GM18951 (cell line): ENCODE measurements at regions not wholly inside any gene's neighbourhood (a gene's known extent, or its start where the extent isn't known, plus 50 kb on each side); places are given as distances from the start of the nearest gene placed in this dataset.
"Not testable (repeated sequence)": the region's sequence is repeated elsewhere in the genome, so short reads cannot be mapped to it uniquely, and the experiment has no call there.

Experiments used
- POLR2A ChIP-seq: IDR thresholded peaks from 4 replicates; pipeline ENCODE4 v1.6.1; 2011; ENCODE audit warnings: mild to moderate bottlenecking; ENCODE audit not compliant: insufficient read length, insufficient read depth; ENCODE audit errors: extremely low read depth
- in situ Hi-C: fragments of 300-500 bp; cut with MboI; formaldehyde crosslinking; loops from one replicate; pipeline ENCODE4 v1.12.0; 2022; ENCODE audit warnings: low sequenced_read_pairs, mixed read lengths, inconsistent platforms; ENCODE audit not compliant: unreplicated experiment

DNA sequence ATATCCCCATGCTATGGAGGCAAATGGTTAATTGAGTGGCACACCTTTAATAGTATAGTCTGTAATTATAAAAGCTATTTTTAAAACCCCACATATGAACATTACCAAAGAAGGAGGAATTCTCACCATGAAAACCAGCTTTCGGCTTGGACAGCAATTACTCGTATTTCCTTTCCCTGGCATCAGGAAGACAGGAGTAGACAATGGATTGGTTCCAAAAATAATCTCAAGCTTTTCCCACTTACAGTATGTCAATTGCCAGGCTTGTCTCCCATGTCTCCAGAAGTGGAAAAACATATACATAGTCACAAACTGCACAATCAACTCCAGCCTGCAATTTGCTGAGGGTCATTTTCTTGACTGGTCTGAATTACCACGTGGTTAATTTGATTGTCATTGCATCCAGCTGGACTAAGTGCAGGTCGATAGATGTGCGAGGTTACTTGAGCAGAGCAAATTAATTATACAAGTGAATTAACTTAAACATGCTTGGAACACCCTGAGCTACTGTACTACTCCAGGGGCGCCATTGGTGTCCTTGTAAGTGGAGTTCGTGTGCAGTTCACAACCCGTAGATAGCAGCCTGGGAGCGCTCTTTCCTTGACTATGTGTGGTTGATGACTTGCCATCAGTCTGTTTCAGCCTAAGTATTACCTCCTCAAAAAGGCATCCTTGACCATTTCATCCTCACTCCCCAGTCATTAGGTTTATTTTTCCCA lies 124.3 kb upstream of the PELI1 start:
- TF ChIP-seq POLR2A = no peak
- in situ Hi-C loops = no loop called here

DNA sequence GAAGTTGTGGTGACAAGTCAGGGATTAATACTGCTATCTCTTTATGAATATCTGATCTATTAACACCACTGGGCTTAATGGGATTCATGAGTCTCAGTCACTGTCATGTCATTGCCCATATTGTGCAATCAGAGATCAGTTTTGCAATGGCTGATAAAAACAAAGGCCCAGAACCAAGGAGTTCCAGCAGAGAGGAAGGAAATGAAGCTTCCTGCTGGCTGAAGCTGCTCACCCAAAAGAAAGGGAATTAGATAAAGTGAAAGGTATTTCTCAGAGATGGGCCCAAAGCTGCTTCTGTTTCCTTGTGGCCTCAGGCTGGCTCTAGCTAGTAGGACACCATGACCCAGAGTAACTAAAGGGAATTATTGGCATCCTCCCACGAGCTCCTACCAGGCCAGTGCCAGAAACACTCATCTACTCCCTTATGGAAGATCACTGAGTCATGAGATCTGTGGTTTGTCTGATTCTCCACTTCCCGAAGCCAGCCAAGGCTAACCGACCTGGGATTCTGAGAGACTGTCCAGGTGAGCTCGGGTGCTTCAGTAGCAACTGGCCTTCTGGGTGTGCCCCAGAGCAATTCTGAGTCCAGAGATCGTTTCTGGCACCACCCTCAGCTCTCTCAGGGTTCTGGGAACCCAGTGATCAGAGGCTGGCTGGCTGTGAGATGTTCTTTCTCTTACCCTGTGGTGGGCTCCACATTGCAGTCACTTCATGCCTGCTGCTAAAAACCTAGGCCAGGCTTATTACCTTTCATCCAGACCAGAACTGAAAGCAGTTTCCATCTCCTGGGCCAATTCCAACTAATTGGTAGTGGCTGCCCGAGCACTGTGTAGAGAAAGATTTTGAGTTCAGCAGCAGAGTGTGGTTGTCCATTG lies 129.5 kb upstream of the PELI1 start:
- TF ChIP-seq POLR2A = no peak
- in situ Hi-C loops = no loop called here

DNA sequence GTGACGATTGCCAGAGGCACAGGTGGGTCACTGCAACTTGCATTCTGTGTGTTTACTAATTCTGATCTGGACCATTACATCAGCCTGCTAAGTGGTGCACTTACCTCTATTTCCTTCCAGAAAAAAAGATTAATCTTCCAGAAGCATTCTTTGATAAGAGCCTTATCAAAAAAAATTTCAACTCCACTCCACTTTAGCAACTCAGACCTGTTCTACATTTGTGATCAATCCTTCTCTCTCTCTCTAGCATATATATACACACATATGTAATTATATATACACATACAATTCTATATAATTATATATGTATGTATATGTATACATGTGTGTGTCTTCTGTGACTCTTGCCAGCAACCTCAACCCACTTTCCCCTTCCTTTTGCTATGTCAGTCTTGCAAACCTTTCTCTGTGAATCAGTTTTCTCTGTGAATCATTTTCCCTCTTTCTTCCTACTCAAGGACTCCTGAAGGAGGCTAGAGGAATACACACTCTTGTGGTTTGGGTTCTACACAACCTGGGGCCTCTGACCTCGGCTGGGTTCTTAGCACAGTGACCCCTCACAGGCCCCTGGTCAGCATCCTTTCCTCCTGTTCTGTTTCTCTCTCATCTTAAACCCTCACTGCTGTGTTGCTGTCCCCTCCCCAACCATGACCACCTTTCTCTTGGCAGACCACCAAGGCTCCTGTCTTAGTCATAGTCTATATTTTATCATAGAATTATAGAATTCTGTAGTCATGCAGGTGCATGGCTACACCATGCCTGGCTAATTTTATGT lies 130.4 kb upstream of the PELI1 start:
- in situ Hi-C loops = no loop called here
- no peak for TF ChIP-seq POLR2A

DNA sequence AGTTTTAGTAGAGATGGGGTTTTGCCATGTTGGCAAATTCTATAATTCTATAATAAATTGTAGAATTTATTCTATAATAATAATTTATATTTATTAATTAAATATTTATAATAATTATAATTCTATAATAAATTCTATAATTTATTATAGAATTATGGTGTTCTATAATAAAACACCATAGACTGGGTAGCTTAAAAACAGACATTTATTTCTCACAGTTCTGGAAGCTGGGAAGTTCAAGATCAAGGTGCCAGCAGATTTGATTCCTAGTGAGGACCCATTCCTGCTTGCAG lies 130.9 kb upstream of the PELI1 start:
- in situ Hi-C loops = no loop called here

DNA sequence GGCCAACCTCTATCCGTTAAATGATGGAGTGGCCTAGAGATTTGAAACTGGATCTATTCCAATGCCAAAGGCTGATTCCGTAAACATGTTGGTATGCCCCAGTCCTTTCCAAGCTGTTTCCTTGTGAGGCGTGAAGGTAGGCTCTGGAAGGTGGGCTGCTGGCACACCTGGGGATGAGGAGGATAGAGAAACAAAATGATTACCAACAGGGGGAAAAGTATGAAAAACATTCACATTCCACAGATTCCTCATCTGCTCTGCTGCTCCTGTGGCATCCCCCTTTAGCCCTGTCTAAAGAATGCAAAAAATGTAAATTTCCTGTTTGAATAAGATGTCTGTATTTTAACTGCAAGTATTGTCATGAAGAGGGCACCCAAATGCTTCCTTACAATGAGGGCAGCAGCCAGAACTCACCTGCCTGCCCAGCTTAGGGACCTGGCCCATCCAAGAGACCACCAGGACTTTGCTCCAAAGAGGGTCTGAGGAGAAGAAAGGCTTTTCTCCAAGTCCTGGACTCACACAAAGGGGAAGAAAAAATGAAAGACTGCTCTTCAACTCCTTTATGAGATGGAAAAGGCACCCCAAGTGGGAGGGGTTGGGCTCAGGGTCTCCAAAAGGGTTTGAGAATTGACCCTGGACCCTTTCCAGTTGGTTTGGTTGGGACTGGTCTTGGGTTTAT lies 132.3 kb upstream of the PELI1 start:
- no peak for TF ChIP-seq POLR2A
- in situ Hi-C loops = no loop called here

More for the DNA sequence above, 130.9 kb upstream of the PELI1 start:
- TF ChIP-seq POLR2A = no peak

DNA sequence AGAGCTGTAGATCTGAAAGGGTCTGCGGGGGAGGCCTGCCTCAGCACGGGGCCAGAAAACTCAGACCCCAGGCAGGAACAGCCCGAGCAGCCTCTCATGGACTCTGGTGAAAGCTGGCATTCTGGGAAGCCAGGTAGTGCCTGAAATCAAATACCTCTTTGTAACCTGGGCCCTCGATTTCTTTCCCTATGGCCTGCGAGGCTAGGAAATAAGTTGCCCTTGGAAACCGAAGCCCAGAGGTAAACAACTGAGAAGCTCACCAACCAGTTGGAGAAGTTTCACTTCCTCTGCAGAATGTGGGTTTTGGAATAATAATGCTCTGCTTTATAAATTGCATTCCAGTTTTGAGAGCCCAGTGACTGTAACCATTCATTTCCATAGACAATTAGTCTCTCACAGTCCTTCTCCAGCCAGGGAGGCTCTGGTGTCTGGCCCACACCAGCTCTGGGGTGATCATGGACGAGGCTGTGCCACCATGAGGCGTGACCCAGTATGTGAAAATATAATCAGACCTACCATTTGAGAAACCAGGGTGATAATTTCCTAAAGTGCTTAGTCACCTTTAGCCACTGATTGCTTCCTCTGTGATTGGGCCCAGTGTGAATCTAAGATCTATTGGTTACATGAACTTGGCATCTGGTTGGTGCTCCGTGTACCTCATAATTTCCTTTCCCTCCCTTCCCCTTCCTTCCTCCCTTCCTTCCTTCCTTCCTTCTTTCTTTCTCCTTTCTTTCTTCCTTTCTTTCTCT lies 133.1 kb upstream of the PELI1 start:
- in situ Hi-C loops = no loop called here
- no peak for TF ChIP-seq POLR2A

DNA sequence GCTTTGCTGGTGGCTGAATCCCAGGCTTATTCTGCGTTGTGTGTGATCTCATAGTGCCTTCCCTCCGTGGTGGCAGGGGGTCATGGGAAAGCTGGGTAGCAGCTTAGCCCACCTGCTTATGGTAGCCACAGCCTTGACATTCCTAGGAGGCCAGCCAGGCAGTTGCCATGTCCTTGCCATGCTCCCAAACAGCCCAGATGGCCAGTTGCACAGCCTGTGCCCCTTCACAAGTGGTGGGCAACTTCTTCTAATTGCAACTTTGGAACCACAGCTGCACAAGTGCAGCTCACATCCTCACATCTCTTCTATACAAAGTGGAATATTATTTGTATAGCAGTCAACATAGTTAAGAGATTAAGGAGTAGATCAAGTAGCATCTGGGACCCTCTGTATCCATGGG lies 136.6 kb upstream of the PELI1 start:
- in situ Hi-C loops = not testable (repeated sequence)

DNA sequence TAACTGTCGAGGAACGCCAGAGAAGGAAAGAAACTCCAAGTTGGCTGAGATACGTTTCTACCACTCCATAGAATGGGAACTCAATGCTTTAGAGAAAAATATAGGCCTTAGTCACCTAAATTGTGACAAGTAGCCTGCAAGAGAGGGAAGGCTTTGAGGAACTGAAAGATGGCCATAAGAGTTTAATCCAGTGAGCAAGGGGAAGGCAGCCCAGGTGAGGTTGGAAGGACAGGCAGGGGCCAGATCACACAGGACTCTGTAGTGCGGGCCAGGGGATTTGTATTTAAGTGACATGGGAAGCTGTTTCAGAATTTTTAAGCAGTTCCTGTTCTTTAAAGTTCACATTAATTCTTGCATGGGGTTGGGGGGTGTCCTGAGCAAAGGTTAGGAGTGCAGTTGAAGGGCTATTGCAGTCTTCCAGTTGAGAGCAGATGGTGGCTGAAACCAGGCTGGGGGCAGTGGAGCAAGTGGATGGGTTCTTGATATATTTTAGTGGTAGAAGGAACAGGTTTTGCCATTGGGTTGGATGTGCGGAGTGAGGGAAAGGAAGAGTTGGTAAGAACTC lies 138.9 kb upstream of the PELI1 start:
- in situ Hi-C loops = no loop called here
- TF ChIP-seq POLR2A = no peak

DNA sequence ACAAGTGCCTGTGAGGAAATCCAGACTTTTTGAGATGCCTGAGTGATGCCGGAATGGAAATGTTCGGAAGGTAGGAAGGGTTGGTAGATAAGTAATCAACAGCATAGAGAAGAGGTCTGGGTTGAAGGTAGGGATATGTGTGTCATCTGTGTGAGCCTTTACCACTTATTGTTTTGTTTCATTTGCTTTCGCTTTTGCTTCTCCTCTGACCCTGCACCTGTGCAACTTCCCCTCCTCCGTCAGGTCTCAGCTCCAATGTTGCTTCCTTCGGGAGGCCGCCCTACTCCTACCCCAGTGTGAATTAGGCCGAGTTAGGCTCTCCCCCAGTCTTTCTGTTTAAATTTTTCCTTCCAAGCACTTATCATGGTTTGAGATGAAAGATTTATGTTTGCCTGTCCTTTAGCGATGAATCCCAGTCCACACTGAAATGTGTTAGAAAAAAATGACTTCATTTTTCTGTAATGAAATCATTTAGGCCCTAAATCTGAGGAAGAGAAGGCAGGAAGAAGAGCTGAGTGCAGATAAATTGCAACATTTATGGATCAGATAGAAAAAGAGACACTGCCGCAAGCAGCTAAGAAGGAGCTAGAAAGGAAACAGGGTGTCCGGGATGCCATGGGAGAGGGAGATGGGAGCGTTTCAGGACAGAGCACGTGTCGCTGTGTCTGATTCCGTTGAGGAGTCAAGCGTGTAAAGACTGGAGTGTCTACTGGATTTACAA lies 139.6 kb upstream of the PELI1 start:
- in situ Hi-C loops = no loop called here

DNA sequence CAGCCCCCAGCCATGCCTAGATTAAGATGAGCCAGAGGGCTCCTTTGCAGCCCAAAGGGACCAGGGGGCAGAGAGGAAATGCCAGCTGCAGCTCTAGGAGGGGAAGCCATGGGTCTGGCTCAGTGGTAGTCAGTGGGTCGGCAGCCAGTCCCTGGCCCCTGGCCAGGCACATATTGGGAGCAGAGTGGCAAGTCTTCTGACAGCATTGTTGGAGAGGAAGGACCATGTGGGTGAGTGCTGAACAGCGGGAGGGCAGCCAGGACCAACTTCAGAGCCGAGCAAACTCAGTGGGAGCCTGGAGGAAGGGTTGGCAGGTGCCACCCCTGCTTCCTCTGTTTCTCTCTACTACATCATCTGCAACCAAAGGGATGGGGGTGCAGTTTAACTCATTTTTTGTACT lies 140.5 kb upstream of the PELI1 start:
- no peak for TF ChIP-seq POLR2A
- in situ Hi-C loops = no loop called here

More for the DNA sequence above, 139.6 kb upstream of the PELI1 start:
- TF ChIP-seq POLR2A = no peak

DNA sequence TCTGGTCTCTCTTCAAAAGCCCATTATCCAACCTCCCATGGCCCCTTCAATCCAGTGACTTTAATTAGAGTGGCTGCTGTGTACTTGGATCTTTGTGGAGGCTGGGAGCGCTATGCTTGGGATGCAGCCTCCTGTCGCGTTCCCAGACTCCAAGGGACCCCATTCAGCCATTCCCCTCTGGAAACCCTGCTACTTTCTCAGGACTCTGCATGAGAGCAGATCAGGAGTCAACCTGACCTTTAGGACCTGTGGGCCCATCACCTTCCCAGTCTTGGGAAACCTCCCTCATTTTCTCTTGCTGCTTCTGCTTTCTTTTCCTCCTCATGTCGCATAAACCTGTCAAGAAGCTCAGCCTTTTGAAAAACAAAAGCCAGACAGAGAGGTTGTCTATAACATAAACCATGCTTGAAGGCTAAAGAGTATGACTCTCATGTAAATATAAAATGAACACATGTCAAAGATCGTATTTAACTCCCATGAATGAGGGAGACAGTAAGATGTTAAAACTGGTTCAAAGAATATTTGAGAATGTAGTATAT lies 143.1 kb upstream of the PELI1 start:
- TF ChIP-seq POLR2A = no peak

DNA sequence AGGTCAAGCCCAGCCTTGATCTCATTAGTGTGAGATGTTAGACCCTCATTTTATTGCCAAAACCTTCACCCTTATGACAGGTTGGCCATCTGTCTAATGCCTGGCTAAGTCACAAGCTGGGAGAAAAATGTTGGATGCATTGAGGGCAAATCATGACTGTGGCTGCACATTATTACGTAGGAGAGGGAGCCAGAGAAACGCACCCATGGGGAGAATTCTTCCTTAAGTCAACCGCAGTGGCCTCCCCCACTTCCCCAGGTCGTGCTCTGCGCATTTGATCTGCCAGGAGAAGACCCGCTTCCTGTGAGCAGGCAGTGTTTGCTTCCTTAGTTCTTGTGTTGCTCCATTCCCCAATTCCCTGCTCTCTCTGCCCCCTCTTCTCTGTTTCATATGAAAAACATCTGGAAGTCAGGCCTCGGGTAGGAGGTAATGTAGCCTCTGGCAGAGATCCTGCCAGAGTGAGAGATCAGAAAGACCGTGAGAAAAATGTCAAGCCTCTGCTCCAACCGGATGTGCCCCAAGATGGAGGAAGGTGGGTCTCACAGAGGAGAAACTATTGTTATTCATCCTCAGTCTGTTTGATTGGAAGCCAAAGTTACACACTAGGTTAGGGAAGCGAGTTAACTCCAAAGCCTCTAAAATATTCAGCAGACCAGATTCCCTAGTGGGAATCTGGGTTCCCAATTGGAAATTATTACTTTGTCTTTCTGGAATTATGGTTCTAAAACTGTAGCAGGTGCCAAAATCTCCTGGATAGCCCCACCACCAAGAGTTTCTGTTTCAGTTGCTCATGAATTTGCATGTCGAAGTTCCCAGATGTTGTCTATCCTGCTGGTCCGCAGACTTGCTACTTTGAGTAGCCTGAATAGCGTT lies 144.3 kb upstream of the PELI1 start:
- in situ Hi-C loops = no loop called here
- no peak for TF ChIP-seq POLR2A

More for the DNA sequence above, 143.1 kb upstream of the PELI1 start:
- in situ Hi-C loops = no loop called here
